Liver (tissue), 1 donor: ENCODE measurements at regions not wholly inside any gene's neighbourhood (a gene's known extent, or its start where the extent isn't known, plus 50 kb on each side); places are given as distances from the start of the nearest gene placed in this dataset.
"Not testable (repeated sequence)": the region's sequence is repeated elsewhere in the genome, so short reads cannot be mapped to it uniquely, and the experiment has no call there.

Experiments used
- YY1 ChIP-seq: IDR thresholded peaks from 2 replicates; pipeline ENCODE4 v1.6.1; 2016; ENCODE audit warnings: antibody characterized with exemption, mild to moderate bottlenecking
- TF ChIP-seq, protein P1 (sequence below): IDR thresholded peaks from 2 replicates; pipeline ENCODE4 v1.6.1; 2016; ENCODE audit warnings: antibody characterized with exemption

DNA sequence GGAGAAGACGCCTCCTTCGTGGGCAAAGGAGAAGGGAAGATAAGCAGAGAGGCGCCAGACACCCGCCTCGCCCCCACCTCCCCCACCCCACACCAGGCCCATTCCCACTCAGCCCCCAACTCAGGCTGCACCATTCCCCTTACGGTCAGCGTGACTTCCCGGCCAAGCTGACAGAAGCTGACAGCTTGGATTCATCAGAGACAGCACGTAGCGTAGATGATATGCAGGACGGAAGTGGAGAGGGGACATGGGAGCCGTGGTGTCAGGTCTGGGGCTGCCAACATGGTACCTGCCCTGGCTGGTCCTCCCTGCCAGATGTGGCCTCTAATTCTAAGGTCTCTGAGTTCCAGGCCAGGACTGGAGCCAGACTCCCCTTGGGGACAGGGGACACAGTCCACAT, 139.0 kb downstream of the TBC1D2B start:
- TF ChIP-seq YY1, result not testable (repeated sequence)
- TF ChIP-seq, protein P1, sequence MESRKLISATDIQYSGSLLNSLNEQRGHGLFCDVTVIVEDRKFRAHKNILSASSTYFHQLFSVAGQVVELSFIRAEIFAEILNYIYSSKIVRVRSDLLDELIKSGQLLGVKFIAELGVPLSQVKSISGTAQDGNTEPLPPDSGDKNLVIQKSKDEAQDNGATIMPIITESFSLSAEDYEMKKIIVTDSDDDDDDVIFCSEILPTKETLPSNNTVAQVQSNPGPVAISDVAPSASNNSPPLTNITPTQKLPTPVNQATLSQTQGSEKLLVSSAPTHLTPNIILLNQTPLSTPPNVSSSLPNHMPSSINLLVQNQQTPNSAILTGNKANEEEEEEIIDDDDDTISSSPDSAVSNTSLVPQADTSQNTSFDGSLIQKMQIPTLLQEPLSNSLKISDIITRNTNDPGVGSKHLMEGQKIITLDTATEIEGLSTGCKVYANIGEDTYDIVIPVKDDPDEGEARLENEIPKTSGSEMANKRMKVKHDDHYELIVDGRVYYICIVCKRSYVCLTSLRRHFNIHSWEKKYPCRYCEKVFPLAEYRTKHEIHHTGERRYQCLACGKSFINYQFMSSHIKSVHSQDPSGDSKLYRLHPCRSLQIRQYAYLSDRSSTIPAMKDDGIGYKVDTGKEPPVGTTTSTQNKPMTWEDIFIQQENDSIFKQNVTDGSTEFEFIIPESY, result not testable (repeated sequence)
